HUES64 (cell line): ENCODE measurements at regions not wholly inside any gene's neighbourhood (a gene's known extent, or its start where the extent isn't known, plus 50 kb on each side); places are given as distances from the start of the nearest gene placed in this dataset.

Experiments
- H3K27ac ChIP-seq: 2 replicates; pipeline ENCODE4 v1.7.0; 2013; ENCODE audit warnings: low read depth, low read length, inconsistent platforms
- H3K27me3 ChIP-seq: 2 replicates; pipeline ENCODE4 v1.6.1; 2013; ENCODE audit warnings: mild to moderate bottlenecking, low read length; ENCODE audit not compliant: insufficient read depth
- H3K36me3 ChIP-seq: 2 replicates; pipeline ENCODE4 v1.6.1; 2013; ENCODE audit warnings: mild to moderate bottlenecking, low read length; ENCODE audit not compliant: insufficient read depth
- H3K4me1 ChIP-seq: 2 replicates; pipeline ENCODE4 v1.6.1; 2013; ENCODE audit warnings: mild to moderate bottlenecking, low read length, moderate library complexity; ENCODE audit not compliant: insufficient read depth
- H3K4me3 ChIP-seq: 2 replicates; pipeline ENCODE4 v1.5.1; 2013; ENCODE audit warnings: mild to moderate bottlenecking, low read length, moderate library complexity
- H3K9ac ChIP-seq: 2 replicates; pipeline ENCODE4 v1.6.1; 2013; ENCODE audit warnings: mild to moderate bottlenecking, low read depth, low read length
- H3K9me3 ChIP-seq: 2 replicates; pipeline ENCODE4 v1.6.1; 2013; ENCODE audit warnings: low read depth, low read length; ENCODE audit not compliant: insufficient read depth
- WGBS: fragments of 150-250, 120-280 bp; methylation state at CpG from one replicate; pipeline ENCODE4 v1.1.7; 2013; ENCODE audit warnings: missing lambda C conversion rate; 5-methylcytosine and 5-hydroxymethylcytosine counted together

GRCh38 chr3:53994986-53995603, 103.4 kb upstream of the SELENOK start:
- no peaks in the 10 kb centered on the region for H3K4me1 ChIP-seq
- no peaks in the 10 kb centered on the region for H3K36me3 ChIP-seq
- no peak overlapping the region for H3K27ac ChIP-seq
- no peak overlapping the region for H3K4me3 ChIP-seq
- H3K9ac ChIP-seq = no peak overlapping the region
- H3K9me3 ChIP-seq = no peaks in the 10 kb centered on the region
- WGBS = 84% methylated on average over 9 of the region's 9 CpGs
- H3K27me3 ChIP-seq = no peaks in the 10 kb centered on the region

- WGBS = 90% methylated on average over 2 of the region's 2 CpGs
These were observed 99.6 kb upstream of the SELENOK start for GRCh38 chr3:53991240-53991639.

GRCh38 chr3:53989946-53990345, 98.3 kb upstream of the SELENOK start:
- Histone ChIP-seq H3K36me3 (no peaks in the 10 kb centered on the region), H3K9me3 (no peaks in the 10 kb centered on the region), H3K4me1 (no peaks in the 10 kb centered on the region), H3K27ac (no peak overlapping the region), H3K4me3 (no peak overlapping the region), H3K27me3 (no peaks in the 10 kb centered on the region), H3K9ac (no peak overlapping the region)
- 96% methylated on average over 7 of the region's 7 CpGs for WGBS

More at GRCh38 chr3:53991240-53991639, 99.6 kb upstream of the SELENOK start:
- Histone ChIP-seq H3K27me3 (no peaks in the 10 kb centered on the region), H3K4me3 (no peak overlapping the region), H3K4me1 (no peaks in the 10 kb centered on the region), H3K9ac (no peak overlapping the region), H3K9me3 (no peaks in the 10 kb centered on the region), H3K36me3 (no peaks in the 10 kb centered on the region), H3K27ac (no peak overlapping the region)

GRCh38 chr3:53989451-53989850, 97.8 kb upstream of the SELENOK start:
- Histone ChIP-seq H3K36me3 (no peaks in the 10 kb centered on the region), H3K9me3 (no peaks in the 10 kb centered on the region), H3K4me1 (no peaks in the 10 kb centered on the region), H3K27me3 (no peaks in the 10 kb centered on the region), H3K4me3 (no peak overlapping the region), H3K27ac (no peak overlapping the region), H3K9ac (no peak overlapping the region)
- 88% methylated on average over 4 of the region's 4 CpGs for WGBS

- H3K27ac ChIP-seq = peak overlapping the region; percentile 41; the same call in 1 of the 2 replicates
- peaks cover 25% of the 10 kb centered on the region for H3K4me1 ChIP-seq
- H3K4me3 ChIP-seq = no peak overlapping the region
- H3K27me3 ChIP-seq = no peaks in the 10 kb centered on the region
- H3K9ac ChIP-seq = no peak overlapping the region
- H3K36me3 ChIP-seq = no peaks in the 10 kb centered on the region
- 74% methylated on average over 3 of the region's 3 CpGs for WGBS
- peaks cover 4% of the 10 kb centered on the region; the same call in 1 of the 2 replicates for H3K9me3 ChIP-seq
These were observed 86.7 kb upstream of the SELENOK start for GRCh38 chr3:53978386-53978785.

- H3K36me3 ChIP-seq = no peaks in the 10 kb centered on the region
- H3K4me1 ChIP-seq = peaks cover 18% of the 10 kb centered on the region
- WGBS = 100% methylated on average over 1 of the region's 2 CpGs
- H3K27me3 ChIP-seq = no peaks in the 10 kb centered on the region
- H3K9ac ChIP-seq = no peak overlapping the region
- no peak overlapping the region for H3K4me3 ChIP-seq
- H3K9me3 ChIP-seq = peaks cover 7% of the 10 kb centered on the region; the same call in 1 of the 2 replicates
- no peak overlapping the region for H3K27ac ChIP-seq
These were observed 83.7 kb upstream of the SELENOK start for GRCh38 chr3:53975382-53975781.

- Histone ChIP-seq H3K4me3 (no peak overlapping the region), H3K4me1 (peaks cover 11% of the 10 kb centered on the region)
- 92% methylated on average over 2 of the region's 2 CpGs for WGBS
These were observed 82.7 kb upstream of the SELENOK start for GRCh38 chr3:53974324-53974723.

GRCh38 chr3:53973905-53974304, 82.2 kb upstream of the SELENOK start:
- peaks cover 11% of the 10 kb centered on the region for H3K4me1 ChIP-seq
- H3K9ac ChIP-seq = no peak overlapping the region
- H3K4me3 ChIP-seq = no peak overlapping the region
- 98% methylated on average over 4 of the region's 4 CpGs for WGBS
- peaks cover 7% of the 10 kb centered on the region; the same call in 1 of the 2 replicates for H3K9me3 ChIP-seq
- H3K27ac ChIP-seq = no peak overlapping the region
- H3K36me3 ChIP-seq = no peaks in the 10 kb centered on the region
- H3K27me3 ChIP-seq = no peaks in the 10 kb centered on the region

More at GRCh38 chr3:53974324-53974723, 82.7 kb upstream of the SELENOK start:
- no peaks in the 10 kb centered on the region for H3K27me3 ChIP-seq
- H3K27ac ChIP-seq = no peak overlapping the region
- H3K9me3 ChIP-seq = peaks cover 7% of the 10 kb centered on the region; the same call in 1 of the 2 replicates
- no peaks in the 10 kb centered on the region for H3K36me3 ChIP-seq
- no peak overlapping the region for H3K9ac ChIP-seq

GRCh38 chr3:53970661-53971060, 79.0 kb upstream of the SELENOK start:
- Histone ChIP-seq H3K27me3 (no peaks in the 10 kb centered on the region), H3K36me3 (no peaks in the 10 kb centered on the region), H3K9me3 (peaks cover 5% of the 10 kb centered on the region; the same call in 1 of the 2 replicates), H3K4me1 (no peaks in the 10 kb centered on the region), H3K27ac (no peak overlapping the region), H3K9ac (no peak overlapping the region), H3K4me3 (no peak overlapping the region)
- 64% methylated on average over 3 of the region's 3 CpGs for WGBS

- H3K4me3 ChIP-seq = no peak overlapping the region
- H3K27ac ChIP-seq = no peak overlapping the region
- no peak overlapping the region for H3K9ac ChIP-seq
- H3K36me3 ChIP-seq = no peaks in the 10 kb centered on the region
- H3K4me1 ChIP-seq = no peaks in the 10 kb centered on the region
- H3K27me3 ChIP-seq = no peaks in the 10 kb centered on the region
- 92% methylated on average over 7 of the region's 7 CpGs for WGBS
- H3K9me3 ChIP-seq = peaks cover 5% of the 10 kb centered on the region; the same call in 1 of the 2 replicates
These were observed 77.4 kb upstream of the SELENOK start for GRCh38 chr3:53969086-53969485.

- H3K9ac ChIP-seq = no peak overlapping the region
- H3K4me3 ChIP-seq = no peak overlapping the region
- no peaks in the 10 kb centered on the region for H3K36me3 ChIP-seq
- H3K27me3 ChIP-seq = no peaks in the 10 kb centered on the region
- 92% methylated on average over 1 of the region's 1 CpG for WGBS
- peaks cover 9% of the 10 kb centered on the region for H3K9me3 ChIP-seq
- H3K4me1 ChIP-seq = no peaks in the 10 kb centered on the region
- no peak overlapping the region for H3K27ac ChIP-seq
These were observed 73.6 kb upstream of the SELENOK start for GRCh38 chr3:53965291-53965690.

- H3K27ac ChIP-seq = no peak overlapping the region
- H3K9me3 ChIP-seq = peaks cover 6% of the 10 kb centered on the region; the same call in 1 of the 2 replicates
- no peaks in the 10 kb centered on the region for H3K4me1 ChIP-seq
- no peaks in the 10 kb centered on the region for H3K27me3 ChIP-seq
- WGBS = 98% methylated on average over 10 of the region's 10 CpGs
- no peak overlapping the region for H3K4me3 ChIP-seq
- H3K36me3 ChIP-seq = no peaks in the 10 kb centered on the region
- no peak overlapping the region for H3K9ac ChIP-seq
These were observed 66.2 kb upstream of the SELENOK start for GRCh38 chr3:53957831-53958230.
